HL-60 (cell line): ENCODE measurements at regions not wholly inside any gene's neighbourhood (a gene's known extent, or its start where the extent isn't known, plus 50 kb on each side); places are given as distances from the start of the nearest gene placed in this dataset.

Source experiments
- DNase-seq, 2 experiments: peaks; one replicate each; pipeline ENCODE4 v3.0.0-alpha.2; 2010 to 2020; ENCODE audit warnings: low read depth in 1 of 2, low spot score in 1 of 2
- H3K27ac ChIP-seq: fragments of 250-450 bp; sonication (Bioruptor Pico); replicated peaks from 2 replicates; pipeline ENCODE4 v1.5.1; 2020; ENCODE audit warnings: mild to moderate bottlenecking, moderate library complexity
- H3K27me3 ChIP-seq: fragments of 250-450 bp; sonication (Bioruptor Pico); 2 replicates; pipeline ENCODE4 v1.5.1; 2021; ENCODE audit warnings: mild to moderate bottlenecking, moderate library complexity; ENCODE audit not compliant: insufficient read depth, poor library complexity, severe bottlenecking
- H3K4me3 ChIP-seq: replicated peaks from 2 replicates; pipeline ENCODE4 v1.5.1; 2011; ENCODE audit warnings: mild to moderate bottlenecking, control low read depth, low read length; ENCODE audit not compliant: insufficient read depth
- GABPA ChIP-seq: IDR thresholded peaks from 2 replicates; pipeline ENCODE4 v1.6.1; 2012; ENCODE audit warnings: low read depth
- POLR2AphosphoS5 ChIP-seq: IDR thresholded peaks from 2 replicates; pipeline ENCODE4 v1.6.1; 2012; ENCODE audit warnings: low read depth
- SPI1 ChIP-seq: IDR thresholded peaks from 2 replicates; pipeline ENCODE4 v1.6.1; 2012; ENCODE audit warnings: low read depth, mild to moderate bottlenecking, borderline replicate concordance
- TF ChIP-seq, protein P1 (sequence below): IDR thresholded peaks from one replicate; pipeline ENCODE4 v1.5.1; 2011; ENCODE audit warnings: low read length, control low read depth, inconsistent platforms; ENCODE audit not compliant: insufficient read depth
- TF ChIP-seq, protein P2 (sequence below): IDR thresholded peaks from 2 replicates; pipeline ENCODE4 v1.6.1; 2012; ENCODE audit warnings: low read depth; ENCODE audit not compliant: insufficient replicate concordance

DNA sequence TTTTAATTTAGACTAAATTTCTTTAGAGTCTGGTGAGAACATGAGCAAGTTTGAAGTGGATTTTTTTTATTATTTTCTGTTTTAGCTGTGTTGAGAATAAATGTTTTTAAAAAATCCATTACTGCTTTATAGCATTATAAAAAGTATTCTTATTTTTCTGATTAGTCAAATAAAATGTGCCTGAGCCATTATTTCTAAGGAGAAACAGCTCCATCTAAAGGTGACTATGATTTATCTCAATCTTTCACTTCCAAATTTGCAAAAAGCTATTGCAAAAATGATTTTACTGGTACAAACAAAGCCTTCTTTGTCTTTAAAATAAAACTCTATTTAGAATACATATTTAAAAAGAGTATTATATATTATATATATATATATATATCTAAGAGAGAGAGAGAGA lies 959.2 kb downstream of the FAM133A start:
- no peak for DNase-seq
- no peak overlapping the region for H3K27ac ChIP-seq
- no peak for TF ChIP-seq SPI1
- TF ChIP-seq GABPA: no peak
- no peak for TF ChIP-seq POLR2AphosphoS5
- TF ChIP-seq, protein P1, sequence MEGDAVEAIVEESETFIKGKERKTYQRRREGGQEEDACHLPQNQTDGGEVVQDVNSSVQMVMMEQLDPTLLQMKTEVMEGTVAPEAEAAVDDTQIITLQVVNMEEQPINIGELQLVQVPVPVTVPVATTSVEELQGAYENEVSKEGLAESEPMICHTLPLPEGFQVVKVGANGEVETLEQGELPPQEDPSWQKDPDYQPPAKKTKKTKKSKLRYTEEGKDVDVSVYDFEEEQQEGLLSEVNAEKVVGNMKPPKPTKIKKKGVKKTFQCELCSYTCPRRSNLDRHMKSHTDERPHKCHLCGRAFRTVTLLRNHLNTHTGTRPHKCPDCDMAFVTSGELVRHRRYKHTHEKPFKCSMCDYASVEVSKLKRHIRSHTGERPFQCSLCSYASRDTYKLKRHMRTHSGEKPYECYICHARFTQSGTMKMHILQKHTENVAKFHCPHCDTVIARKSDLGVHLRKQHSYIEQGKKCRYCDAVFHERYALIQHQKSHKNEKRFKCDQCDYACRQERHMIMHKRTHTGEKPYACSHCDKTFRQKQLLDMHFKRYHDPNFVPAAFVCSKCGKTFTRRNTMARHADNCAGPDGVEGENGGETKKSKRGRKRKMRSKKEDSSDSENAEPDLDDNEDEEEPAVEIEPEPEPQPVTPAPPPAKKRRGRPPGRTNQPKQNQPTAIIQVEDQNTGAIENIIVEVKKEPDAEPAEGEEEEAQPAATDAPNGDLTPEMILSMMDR: no peak
- TF ChIP-seq, protein P2, sequence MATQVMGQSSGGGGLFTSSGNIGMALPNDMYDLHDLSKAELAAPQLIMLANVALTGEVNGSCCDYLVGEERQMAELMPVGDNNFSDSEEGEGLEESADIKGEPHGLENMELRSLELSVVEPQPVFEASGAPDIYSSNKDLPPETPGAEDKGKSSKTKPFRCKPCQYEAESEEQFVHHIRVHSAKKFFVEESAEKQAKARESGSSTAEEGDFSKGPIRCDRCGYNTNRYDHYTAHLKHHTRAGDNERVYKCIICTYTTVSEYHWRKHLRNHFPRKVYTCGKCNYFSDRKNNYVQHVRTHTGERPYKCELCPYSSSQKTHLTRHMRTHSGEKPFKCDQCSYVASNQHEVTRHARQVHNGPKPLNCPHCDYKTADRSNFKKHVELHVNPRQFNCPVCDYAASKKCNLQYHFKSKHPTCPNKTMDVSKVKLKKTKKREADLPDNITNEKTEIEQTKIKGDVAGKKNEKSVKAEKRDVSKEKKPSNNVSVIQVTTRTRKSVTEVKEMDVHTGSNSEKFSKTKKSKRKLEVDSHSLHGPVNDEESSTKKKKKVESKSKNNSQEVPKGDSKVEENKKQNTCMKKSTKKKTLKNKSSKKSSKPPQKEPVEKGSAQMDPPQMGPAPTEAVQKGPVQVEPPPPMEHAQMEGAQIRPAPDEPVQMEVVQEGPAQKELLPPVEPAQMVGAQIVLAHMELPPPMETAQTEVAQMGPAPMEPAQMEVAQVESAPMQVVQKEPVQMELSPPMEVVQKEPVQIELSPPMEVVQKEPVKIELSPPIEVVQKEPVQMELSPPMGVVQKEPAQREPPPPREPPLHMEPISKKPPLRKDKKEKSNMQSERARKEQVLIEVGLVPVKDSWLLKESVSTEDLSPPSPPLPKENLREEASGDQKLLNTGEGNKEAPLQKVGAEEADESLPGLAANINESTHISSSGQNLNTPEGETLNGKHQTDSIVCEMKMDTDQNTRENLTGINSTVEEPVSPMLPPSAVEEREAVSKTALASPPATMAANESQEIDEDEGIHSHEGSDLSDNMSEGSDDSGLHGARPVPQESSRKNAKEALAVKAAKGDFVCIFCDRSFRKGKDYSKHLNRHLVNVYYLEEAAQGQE: no peak

DNA sequence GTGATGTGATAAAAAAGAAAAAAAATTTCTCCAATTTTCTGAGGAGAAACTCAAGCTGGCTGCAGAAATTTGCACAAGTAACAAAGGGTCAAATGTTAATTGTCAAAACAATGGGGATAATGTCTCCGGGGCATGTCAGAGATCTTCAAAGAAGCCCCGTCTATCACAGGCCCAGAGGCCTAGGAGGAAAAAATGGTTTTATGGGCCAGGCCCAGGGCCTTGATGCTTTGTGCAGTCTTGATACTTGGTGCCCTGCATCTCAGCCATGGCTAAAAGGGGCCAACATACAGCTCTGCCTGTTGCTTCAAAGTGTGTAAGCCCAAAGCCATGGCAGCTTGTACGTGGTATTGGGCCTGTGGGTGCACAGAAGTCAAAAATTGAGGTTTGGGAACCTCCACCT lies 961.0 kb downstream of the FAM133A start:
- Histone ChIP-seq H3K4me3 (no peak overlapping the region), H3K27ac (no peak overlapping the region), H3K27me3 (no peaks in the 10 kb centered on the region)
- TF ChIP-seq POLR2AphosphoS5: no peak
- TF ChIP-seq, protein P1: no peak
- no peak for TF ChIP-seq SPI1
- no peak for TF ChIP-seq GABPA
- TF ChIP-seq, protein P2: no peak
- DNase-seq: no peak

More for the DNA sequence above, 959.2 kb downstream of the FAM133A start:
- H3K27me3 ChIP-seq: no peaks in the 10 kb centered on the region
- H3K4me3 ChIP-seq: no peak overlapping the region

DNA sequence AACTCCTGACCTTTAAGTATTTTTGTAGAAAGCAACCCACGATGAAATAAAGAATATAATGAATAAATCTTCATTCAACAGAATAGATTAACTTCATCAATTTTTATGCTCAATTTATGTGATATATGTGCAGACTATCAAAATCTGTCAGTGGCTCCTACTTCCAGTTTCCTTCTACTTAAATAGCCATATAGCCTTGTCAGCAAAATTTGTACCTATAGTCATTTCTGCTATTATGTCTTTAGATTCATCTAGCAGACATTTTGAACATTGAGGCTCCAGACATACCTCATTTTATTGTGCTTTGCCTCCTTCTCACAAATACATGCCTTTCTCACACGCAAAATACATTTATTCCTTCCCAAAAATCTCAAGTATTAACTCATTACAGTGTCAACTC lies 971.7 kb downstream of the FAM133A start:
- no peak for TF ChIP-seq GABPA
- TF ChIP-seq, protein P1: no peak
- no peak for TF ChIP-seq SPI1
- TF ChIP-seq, protein P2: no peak
- no peak for TF ChIP-seq POLR2AphosphoS5
- Histone ChIP-seq H3K27me3 (no peaks in the 10 kb centered on the region), H3K4me3 (no peak overlapping the region), H3K27ac (no peak overlapping the region)
- no peak for DNase-seq
